Stimulated activated naive B cell treated with anti-CD40 and anti-IgM and Interleukin-4, amounts not matched to agents 10 μg/mL and 1 μg/mL and 100 μg/mL, for 72 hours (primary cell): ENCODE measurements at regions not wholly inside any gene's neighbourhood (a gene's known extent, or its start where the extent isn't known, plus 50 kb on each side); places are given as distances from the start of the nearest gene placed in this dataset.

Experiments used
- ATAC-seq, 2 donors: fragments of 150-1000 bp; cut with Tn5 transposase; replicated peaks; 2 replicates each; pipeline ENCODE4 v1.10.0; 2021; ENCODE audit warnings: moderate library complexity in 1 of 2
- DNase-seq: peaks from one replicate; pipeline ENCODE4 v3.0.0; 2021
- H3K27ac Mint-ChIP-seq: one replicate; pipeline ENCODE4 v1.8.0; 2022; ENCODE audit warnings: mild to moderate bottlenecking, mixed read lengths
- H3K27me3 Mint-ChIP-seq, 2 donors: one replicate each; pipeline ENCODE4 v1.8.0; 2022; ENCODE audit warnings: mixed read lengths in 2 of 2
- H3K36me3 Mint-ChIP-seq, 2 donors: one replicate each; pipeline ENCODE4 v1.8.0; 2022; ENCODE audit warnings: mixed read lengths in 2 of 2, mild to moderate bottlenecking in 1 of 2
- H3K4me1 Mint-ChIP-seq, 2 donors: one replicate each; pipeline ENCODE4 v1.8.0; 2022; ENCODE audit warnings: mixed read lengths in 2 of 2, mild to moderate bottlenecking in 1 of 2
- H3K4me3 Mint-ChIP-seq, 2 donors: one replicate each; pipeline ENCODE4 v1.8.0; 2022; ENCODE audit warnings: mild to moderate bottlenecking in 2 of 2, mixed read lengths in 2 of 2, moderate library complexity in 1 of 2
- H3K9me3 Mint-ChIP-seq, 2 donors: one replicate each; pipeline ENCODE4 v1.8.0; 2022; ENCODE audit warnings: mixed read lengths in 2 of 2, mild to moderate bottlenecking in 1 of 2

DNA sequence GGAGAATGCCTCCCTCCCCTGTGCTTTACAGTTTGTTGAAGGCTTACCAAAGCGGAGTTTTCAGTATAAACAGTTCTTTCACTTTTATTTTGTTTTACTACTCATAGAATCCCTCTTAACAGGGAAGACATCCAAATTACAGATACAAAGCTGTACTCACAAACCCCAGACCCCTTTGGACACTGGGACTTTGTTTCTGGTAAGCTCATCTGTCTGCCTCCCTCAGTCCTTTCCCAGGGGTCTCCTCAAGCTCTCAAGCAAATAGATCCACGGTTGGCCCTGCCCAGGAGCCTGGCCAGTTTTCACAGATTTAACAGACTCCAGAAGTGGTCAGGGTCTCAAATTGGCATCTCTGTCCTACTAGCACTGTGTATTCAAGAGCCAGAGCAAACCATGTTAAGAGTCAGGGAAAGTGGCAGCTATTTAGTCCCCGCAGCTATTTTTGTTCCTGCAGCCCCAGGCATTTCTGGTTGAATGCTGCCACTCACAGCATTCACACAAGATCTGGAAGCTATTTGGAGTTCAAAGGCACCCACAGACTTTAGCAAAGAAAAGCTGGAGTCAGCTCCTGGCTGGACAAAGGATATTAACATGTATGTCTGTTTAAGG lies 54.2 kb downstream of the TMEM100 start:
- DNase-seq (no peak), ATAC-seq (no peak)
- Mint-ChIP-seq H3K36me3 (peaks cover 0 to 4% of the 10 kb centered on the region in 2 donors), H3K4me1 (peaks cover 18 to 27% of the 10 kb centered on the region in 2 donors), H3K27me3 (peaks cover 0 to 9% of the 10 kb centered on the region in 2 donors), H3K4me3 (no peak overlapping the region), H3K9me3 (peaks cover 4 to 5% of the 10 kb centered on the region in 2 donors), H3K27ac (no peak overlapping the region)

DNA sequence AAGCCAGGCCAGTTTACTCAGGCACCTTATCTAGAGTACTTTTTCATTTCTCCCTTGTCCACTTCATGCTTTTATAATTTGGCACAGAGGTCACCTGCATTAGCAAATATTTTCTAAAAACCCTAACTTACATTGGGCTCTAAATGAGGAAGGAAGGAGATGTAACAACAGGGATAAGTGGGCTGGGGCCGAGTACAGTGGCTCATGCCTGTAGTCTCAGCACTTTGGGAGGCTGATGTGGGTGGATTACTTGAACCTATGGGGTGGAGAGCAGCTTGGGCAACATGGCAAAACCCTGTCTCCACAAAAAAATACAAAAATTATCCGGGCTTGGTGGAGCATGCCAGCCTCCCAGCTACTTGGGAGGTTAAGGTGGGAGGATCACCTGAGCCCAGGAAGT lies 55.9 kb downstream of the TMEM100 start:
- H3K9me3 Mint-ChIP-seq: peaks cover 0 to 2% of the 10 kb centered on the region in 2 donors
- DNase-seq (no peak), ATAC-seq (no peak)
- H3K36me3 Mint-ChIP-seq: no peaks in the 10 kb centered on the region
- H3K4me1 Mint-ChIP-seq: peaks cover 14 to 23% of the 10 kb centered on the region in 2 donors
- H3K4me3 Mint-ChIP-seq: no peak overlapping the region
- H3K27ac Mint-ChIP-seq: no peak overlapping the region
- H3K27me3 Mint-ChIP-seq: peaks cover 0 to 9% of the 10 kb centered on the region in 2 donors

DNA sequence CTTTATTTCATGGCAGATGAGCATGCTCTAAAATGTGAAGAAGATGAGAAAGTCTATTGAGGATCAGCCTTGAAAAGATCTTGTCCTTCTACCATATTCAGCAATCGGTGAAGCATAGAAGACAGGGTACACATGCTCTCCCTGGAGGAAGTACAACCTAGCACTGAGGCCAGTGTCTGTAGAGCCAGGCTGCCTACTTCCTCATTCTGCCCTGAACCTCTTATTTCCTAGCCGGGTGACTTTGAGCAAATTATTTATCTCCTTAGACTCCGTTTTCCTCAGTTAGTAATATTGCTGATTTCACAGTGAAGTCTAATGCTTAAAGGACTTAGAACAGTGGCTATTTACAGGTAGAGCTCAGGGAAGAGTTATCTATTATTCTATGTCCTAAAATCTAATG lies 58.4 kb downstream of the TMEM100 start:
- no peak overlapping the region for H3K27ac Mint-ChIP-seq
- H3K9me3 Mint-ChIP-seq: peaks cover 0 to 2% of the 10 kb centered on the region in 2 donors
- DNase-seq (peak; percentile 15), ATAC-seq (peak; percentile 100)
- peaks cover 14 to 28% of the 10 kb centered on the region in 2 donors for H3K4me1 Mint-ChIP-seq
- H3K27me3 Mint-ChIP-seq: peaks cover 0 to 3% of the 10 kb centered on the region in 2 donors
- H3K36me3 Mint-ChIP-seq: no peaks in the 10 kb centered on the region
- H3K4me3 Mint-ChIP-seq: no peak overlapping the region

DNA sequence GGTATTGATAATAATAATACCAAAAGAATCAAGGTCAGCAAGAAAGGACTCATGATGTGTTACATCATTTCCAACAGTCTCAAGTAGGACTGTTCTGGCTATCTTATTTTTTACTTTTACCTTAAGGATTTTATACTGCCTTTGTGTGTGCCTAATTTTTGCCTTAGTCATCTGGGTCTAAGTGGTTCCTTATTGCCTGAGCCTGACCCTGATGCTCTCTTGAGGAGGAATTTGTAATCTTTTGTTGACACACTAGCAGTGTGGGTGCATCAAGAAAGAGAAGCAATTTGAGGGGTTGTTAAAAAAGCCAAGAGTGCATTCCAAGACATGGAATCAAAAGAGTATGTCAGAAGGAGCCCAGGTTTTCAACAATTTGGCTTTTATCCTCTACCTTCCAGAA lies 59.3 kb downstream of the TMEM100 start:
- DNase-seq: no peak

DNA sequence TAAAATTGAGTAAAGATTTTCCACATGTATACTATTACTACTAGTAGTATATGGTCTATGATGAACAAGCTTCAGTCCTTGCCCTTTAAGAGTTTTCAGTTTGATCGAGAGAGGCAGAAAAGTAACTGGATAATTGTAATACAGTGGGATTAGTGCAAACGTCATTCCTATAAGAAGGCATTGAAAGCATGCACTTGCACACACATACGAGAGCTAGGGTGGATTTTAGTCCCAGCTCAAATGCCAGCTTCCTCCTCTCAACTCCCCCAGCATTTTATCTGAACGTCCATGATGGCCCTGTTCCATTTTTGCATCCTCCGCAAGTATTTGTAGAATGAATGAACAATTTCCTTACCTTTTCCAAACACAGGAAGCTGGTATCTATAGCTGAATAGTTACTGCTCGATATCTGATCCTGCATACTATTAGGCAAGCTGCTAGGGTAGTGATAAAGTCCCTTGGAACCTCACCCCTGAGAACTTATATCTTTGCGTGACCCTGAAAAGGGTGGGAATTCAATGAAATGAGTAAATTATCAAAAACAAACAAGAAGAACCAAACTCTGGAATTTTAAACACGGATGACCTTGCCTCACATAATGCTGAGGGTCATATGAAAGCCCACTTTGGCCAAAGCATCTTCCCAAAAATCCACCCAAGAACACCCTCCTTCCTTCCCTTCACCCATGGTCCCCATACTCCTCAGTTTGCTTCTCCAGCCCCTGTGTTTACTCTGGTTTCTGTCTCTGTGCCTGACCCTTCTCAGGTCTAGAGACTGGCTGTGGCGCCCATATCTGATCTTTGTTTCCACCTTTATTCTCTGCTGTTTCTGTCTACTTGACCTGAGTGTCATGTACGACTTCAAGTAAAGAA lies 60.5 kb downstream of the TMEM100 start:
- Mint-ChIP-seq H3K27ac (no peak overlapping the region), H3K27me3 (peaks cover 0 to 3% of the 10 kb centered on the region in 2 donors), H3K4me1 (peaks cover 14 to 28% of the 10 kb centered on the region in 2 donors), H3K36me3 (no peaks in the 10 kb centered on the region), H3K9me3 (peaks cover 0 to 2% of the 10 kb centered on the region in 2 donors), H3K4me3 (no peak overlapping the region)
- DNase-seq (no peak), ATAC-seq (no peak)

More for the DNA sequence above, 59.3 kb downstream of the TMEM100 start:
- ATAC-seq: no peak
- peaks cover 0 to 2% of the 10 kb centered on the region in 2 donors for H3K9me3 Mint-ChIP-seq
- no peaks in the 10 kb centered on the region for H3K36me3 Mint-ChIP-seq
- no peak overlapping the region for H3K4me3 Mint-ChIP-seq
- H3K27me3 Mint-ChIP-seq: peaks cover 0 to under 1% of the 10 kb centered on the region in 2 donors
- H3K4me1 Mint-ChIP-seq: peaks cover 14 to 28% of the 10 kb centered on the region in 2 donors
- no peak overlapping the region for H3K27ac Mint-ChIP-seq

DNA sequence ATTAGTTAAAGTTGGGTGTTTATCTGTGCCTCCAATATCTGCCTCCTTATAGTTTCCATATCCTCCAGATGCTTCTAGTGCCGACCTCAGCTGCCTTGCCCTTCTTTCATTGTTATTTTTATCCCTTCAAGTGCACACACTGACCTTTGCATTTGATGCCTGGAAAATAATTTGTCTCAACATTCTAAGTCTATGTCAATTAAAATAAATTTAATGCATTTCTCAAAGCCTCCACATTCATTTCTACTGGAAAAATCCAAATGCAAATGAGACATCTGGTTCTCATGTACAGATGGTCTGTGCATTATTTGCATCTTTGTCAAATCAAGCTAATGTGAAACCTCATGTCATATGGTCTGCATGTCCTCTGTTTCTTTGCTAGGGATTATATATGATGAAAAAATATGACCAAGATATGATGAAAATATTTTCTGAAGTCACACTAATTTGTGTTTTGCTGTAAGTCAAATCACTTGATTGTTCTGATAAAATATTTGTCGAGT lies 61.4 kb downstream of the TMEM100 start:
- H3K4me3 Mint-ChIP-seq: no peak overlapping the region
- peaks cover 0 to 2% of the 10 kb centered on the region in 2 donors for H3K9me3 Mint-ChIP-seq
- DNase-seq (no peak), ATAC-seq (no peak)
- H3K36me3 Mint-ChIP-seq: no peaks in the 10 kb centered on the region
- peaks cover 14 to 23% of the 10 kb centered on the region in 2 donors for H3K4me1 Mint-ChIP-seq
- no peak overlapping the region for H3K27ac Mint-ChIP-seq
- peaks cover 0 to 3% of the 10 kb centered on the region in 2 donors for H3K27me3 Mint-ChIP-seq

DNA sequence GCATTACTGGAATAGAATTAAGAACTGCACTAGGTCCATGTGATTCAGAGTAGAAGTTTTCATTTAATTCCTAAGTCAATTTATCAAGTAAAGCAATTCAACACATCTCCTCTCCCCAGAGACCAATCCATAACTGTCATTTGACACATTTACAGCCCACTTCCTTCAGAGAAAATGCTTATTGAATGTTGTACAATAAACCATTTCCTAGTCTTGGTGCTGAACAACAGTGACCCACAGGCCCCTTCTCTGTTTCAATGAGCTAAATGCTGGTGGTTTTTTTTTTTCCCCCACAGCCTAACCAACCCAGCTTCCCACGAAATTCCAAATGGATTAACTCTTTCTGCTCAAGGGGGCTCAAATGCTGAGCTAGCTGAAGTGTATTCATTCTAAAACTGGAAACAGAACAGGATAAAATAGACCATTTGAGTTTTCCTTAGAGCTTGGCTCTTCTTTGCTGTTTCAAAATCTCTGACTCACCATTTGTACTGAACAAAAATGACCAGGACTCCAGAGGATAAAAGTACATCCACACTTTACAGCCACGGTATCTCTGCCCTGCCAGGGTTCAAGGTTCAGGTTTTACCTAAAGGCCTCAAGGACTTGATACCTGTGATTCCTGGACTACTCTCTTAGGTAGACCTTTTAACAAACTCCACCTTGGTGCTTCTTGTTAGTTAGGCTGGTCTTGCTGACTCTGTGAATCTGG lies 62.3 kb downstream of the TMEM100 start:
- peaks cover 0 to 3% of the 10 kb centered on the region in 2 donors for H3K27me3 Mint-ChIP-seq
- no peak overlapping the region for H3K4me3 Mint-ChIP-seq
- H3K9me3 Mint-ChIP-seq: peaks cover 0 to 2% of the 10 kb centered on the region in 2 donors
- no peaks in the 10 kb centered on the region for H3K36me3 Mint-ChIP-seq
- ATAC-seq (no peak), DNase-seq (no peak)
- H3K27ac Mint-ChIP-seq: peak overlapping the region; percentile 20
- H3K4me1 Mint-ChIP-seq: peaks cover 14 to 23% of the 10 kb centered on the region in 2 donors

DNA sequence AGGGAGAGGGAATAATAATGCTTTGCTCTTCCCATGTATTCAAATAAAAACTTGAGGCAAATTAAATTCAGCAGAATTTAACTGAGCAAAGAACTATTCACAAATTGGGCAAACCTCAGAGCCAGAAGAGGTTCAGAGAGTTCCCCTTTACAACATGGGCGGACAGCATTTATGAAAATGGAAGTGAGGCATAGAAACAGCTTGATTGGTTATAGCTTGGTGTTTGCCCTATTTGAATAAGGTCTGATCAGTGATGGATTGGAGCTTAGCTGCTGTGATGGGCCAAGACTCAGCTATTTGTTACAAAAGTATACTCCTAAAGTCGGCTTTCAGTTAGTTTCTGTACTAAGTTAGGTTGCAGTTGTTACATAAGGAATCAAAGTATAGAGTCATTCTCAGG lies 63.0 kb downstream of the TMEM100 start:
- H3K27ac Mint-ChIP-seq: no peak overlapping the region

DNA sequence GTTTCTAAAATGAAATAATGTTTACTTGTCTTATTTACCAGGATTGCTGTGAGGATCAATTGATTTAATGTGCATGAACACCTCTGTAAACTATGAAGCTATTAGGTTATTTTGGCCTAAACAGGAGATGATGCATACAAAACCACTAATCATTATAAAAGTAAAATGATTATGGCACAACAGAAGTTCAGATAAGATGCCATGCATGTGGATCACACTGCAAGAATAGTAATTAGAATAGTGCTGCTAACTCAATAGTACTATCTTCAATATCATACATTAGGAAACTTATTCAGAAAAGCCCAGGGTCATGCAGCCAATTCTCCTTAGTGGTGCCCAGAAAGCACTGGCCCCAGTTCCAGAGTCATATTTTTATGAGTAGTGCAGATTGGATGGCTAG lies 66.9 kb downstream of the TMEM100 start:
- no peak for ATAC-seq
- Mint-ChIP-seq H3K4me1 (no peaks in the 10 kb centered on the region), H3K9me3 (no peaks in the 10 kb centered on the region), H3K36me3 (no peaks in the 10 kb centered on the region), H3K27ac (no peak overlapping the region), H3K4me3 (no peak overlapping the region), H3K27me3 (peaks cover 0 to 3% of the 10 kb centered on the region in 2 donors)
- DNase-seq: no peak

More for the DNA sequence above, 63.0 kb downstream of the TMEM100 start:
- ATAC-seq: no peak
- Mint-ChIP-seq H3K9me3 (peaks cover 0 to 2% of the 10 kb centered on the region in 2 donors), H3K27me3 (peaks cover 0 to 3% of the 10 kb centered on the region in 2 donors), H3K4me1 (peaks cover 10 to 17% of the 10 kb centered on the region in 2 donors), H3K36me3 (no peaks in the 10 kb centered on the region), H3K4me3 (no peak overlapping the region)
- DNase-seq: no peak

DNA sequence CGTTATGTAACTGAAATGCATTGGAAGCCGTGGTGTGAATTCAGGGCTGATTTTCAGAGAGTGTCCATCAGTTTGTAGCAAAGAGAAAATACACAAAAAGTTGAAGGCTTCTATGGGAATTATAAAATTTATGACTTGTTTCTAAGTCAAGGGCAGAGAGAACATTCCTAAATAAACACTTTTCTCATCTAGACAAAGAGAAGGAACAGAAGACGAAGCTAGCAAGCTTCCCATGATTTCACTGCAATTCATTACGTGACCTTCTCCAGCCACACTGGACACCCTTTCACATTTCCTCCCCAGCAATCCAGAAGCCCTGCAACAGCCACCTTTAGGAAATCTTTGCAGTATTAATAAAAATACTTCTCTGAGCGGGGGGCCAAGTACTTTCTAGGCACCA lies 67.8 kb downstream of the TMEM100 start:
- no peaks in the 10 kb centered on the region for H3K9me3 Mint-ChIP-seq
- H3K27me3 Mint-ChIP-seq: peaks cover 0 to 3% of the 10 kb centered on the region in 2 donors
- H3K4me1 Mint-ChIP-seq: no peaks in the 10 kb centered on the region
- no peak overlapping the region for H3K27ac Mint-ChIP-seq
- no peak for DNase-seq
- ATAC-seq: no peak
- H3K4me3 Mint-ChIP-seq: no peak overlapping the region
- H3K36me3 Mint-ChIP-seq: no peaks in the 10 kb centered on the region

DNA sequence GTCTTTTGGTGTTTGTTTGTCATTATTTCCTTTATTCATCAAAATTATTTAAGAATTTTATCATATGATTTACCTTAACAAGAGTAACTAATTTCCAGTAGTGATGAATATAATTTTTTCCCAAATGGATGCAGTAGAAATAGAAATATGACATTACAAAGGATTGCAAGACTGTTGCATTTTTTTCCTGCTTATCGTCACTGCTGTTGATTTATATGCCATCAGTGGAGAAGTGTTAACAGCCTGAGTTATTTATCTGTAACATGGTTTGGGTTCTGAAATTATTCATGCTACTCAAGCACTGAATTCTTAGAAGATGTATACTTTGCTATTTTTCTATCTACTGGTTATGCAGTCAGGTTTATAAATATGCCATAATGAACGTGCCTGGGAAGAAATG lies 68.6 kb downstream of the TMEM100 start:
- Mint-ChIP-seq H3K4me3 (no peak overlapping the region), H3K27ac (no peak overlapping the region), H3K36me3 (no peaks in the 10 kb centered on the region), H3K9me3 (no peaks in the 10 kb centered on the region), H3K27me3 (peaks cover under 1 to 3% of the 10 kb centered on the region in 2 donors), H3K4me1 (no peaks in the 10 kb centered on the region)
- ATAC-seq: no peak
- no peak for DNase-seq

DNA sequence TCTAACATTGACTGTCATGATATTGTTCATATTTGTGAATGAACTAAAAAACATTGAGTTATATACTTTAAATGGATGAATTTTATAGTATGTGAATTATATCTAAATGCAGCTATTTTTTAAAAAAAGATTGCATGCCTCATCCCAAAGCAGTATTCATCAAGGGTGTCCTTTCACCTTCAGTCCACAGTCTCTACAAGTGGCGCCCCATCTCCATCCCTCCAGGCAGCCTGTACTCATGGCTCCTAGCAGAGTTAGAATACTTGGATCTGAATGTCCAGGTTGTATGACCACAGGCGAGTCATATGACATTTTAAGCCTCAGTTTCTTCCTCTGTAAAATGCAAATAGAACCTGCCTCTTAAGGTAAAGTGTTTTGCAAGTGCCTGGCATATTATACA lies 69.8 kb downstream of the TMEM100 start:
- DNase-seq: no peak
- no peak overlapping the region for H3K27ac Mint-ChIP-seq

DNA sequence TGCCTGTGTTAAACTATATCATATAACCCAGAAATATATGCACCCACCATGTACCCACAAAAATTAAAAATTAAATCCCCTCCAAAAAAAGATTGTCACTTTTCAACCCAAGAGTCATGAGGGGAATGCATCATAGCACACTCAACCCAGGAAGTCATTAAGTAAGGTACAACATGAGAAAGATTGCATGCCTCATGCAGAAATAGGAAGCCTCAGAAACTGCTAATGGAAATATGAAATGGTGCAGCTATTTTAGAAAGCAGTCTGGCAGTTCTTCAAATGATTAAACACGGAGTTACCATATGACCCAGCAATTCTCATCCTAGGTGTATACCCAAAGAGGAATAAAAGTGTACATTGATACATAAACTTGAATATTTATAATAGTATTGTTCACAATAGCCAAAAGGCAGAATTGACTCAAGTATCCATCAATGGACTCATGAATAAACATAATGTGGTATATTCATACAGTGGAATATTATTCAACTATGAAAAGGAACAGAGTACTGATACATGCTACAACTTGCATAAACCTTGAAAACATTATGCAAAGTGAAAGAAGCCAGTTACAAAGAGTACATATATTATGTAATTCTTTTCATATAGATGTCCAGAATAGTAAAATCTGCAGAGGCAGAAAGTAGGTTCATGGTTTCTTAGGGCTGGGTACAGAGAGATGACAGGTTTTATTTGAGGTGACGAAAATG lies 70.4 kb downstream of the TMEM100 start:
- no peak overlapping the region for H3K27ac Mint-ChIP-seq
- no peak overlapping the region for H3K4me3 Mint-ChIP-seq
- H3K9me3 Mint-ChIP-seq: no peaks in the 10 kb centered on the region
- no peaks in the 10 kb centered on the region for H3K4me1 Mint-ChIP-seq
- H3K27me3 Mint-ChIP-seq: peaks cover 4 to 5% of the 10 kb centered on the region in 2 donors
- no peak for ATAC-seq
- no peak for DNase-seq
- no peaks in the 10 kb centered on the region for H3K36me3 Mint-ChIP-seq

More for the DNA sequence above, 69.8 kb downstream of the TMEM100 start:
- Mint-ChIP-seq H3K4me1 (no peaks in the 10 kb centered on the region), H3K4me3 (no peak overlapping the region), H3K36me3 (no peaks in the 10 kb centered on the region), H3K27me3 (peaks cover 3 to 4% of the 10 kb centered on the region in 2 donors), H3K9me3 (no peaks in the 10 kb centered on the region)
- ATAC-seq: no peak
